ENCODE measurements at regions not wholly inside any gene's neighbourhood (a gene's known extent, or its start where the extent isn't known, plus 50 kb on each side); places are given as distances from the start of the nearest gene placed in this dataset.
A peak's percentile ranks its signal among the peaks of the same experiment; 100 is the strongest.

DNA sequence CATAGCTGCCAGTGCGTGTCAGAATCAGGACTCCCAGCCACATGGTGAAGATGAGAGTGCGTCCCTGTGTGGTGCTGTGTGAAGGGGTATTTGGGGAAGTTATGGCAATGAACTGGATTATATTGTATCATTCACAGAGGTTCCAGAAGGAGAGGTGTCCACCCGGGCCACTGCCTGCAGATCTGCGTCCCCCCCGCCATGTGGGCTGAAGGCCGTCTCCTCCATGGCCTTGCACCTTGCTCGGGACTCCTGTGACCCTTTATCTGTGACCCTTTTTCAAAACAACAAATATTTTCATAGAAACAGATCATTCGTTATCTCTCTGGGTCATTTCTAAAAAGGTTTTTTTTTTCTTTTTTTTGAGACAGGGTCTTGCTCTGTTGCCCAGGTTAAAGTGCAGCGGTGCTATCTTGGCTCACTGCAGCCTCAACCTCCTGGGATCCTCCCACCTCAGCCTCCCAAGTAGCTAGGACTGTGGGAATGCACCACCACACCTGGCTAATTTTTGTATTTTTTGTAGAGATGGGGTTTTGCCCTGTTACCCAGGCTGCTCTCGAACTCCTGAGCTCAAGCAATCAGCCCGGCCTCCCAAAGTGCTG lies 120.2 kb upstream of the ERRFI1 start:
- DNase-seq: no peak

DNA sequence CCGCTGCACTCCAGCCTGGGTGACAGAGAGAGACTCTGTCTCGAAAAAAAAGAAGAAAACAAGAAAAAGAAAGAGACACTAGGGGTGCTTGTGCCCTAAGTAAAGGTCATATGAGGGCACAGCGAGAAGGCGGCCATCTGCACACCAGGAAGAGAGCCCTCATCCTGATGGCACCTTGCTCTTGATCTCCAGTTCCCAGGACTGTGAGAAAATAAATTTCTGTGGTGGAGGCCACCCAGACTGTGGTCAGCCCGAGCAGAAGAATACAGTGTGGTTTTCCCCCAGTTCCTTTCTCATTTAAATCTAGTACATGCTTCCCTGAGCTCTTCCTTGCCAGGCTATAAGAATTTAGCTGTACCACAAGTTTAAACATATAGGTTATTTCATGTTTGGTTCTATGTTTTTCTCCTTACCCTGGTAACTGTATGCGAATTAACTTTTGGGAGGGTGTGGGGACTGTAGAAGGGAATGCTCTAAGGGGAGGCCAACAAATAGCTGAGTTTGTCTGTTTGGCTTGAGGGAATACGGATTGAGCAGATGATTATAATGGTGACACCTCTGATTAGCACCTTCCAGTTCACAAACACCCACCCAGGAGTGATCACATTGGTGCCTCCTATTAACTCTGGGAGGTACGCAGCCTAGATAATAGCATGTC lies 119.6 kb upstream of the ERRFI1 start:
- DNase-seq: no peak

- no peak for DNase-seq
Measured at GRCh38 chr1:8144323-8144722, 118.2 kb upstream of the ERRFI1 start.

DNA sequence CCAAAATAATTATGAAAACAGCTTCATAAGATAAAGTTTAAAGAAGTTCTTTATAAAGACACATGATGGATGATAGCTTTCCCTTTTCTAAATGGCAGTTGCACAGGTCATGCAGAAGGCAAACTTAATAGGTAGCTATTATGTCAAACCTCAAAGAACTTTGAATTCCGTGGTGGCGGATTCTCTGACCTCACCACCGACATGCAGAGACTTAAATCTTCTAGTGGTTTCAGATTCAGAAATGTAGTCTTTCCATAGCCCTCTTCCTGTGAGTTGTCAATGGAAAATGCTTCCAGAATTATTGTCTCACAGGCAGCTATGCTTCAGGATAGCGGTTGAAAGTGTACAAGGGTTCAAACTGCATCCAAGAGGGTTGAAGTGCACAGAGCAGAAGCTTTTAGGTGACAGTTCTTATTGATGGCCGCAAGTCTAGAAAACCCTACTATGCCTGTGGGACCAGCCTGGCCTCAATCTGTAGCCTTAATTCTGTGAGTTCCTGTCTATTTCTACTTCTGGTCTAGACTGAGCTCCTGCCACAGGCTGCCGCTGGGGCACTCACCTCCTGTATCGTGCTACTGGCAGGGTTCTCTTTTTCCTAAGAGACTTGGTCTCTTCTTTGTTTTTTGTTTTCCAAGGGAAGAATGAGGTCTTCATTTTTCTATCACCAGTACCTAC lies 117.0 kb upstream of the ERRFI1 start:
- no peak for DNase-seq

DNA sequence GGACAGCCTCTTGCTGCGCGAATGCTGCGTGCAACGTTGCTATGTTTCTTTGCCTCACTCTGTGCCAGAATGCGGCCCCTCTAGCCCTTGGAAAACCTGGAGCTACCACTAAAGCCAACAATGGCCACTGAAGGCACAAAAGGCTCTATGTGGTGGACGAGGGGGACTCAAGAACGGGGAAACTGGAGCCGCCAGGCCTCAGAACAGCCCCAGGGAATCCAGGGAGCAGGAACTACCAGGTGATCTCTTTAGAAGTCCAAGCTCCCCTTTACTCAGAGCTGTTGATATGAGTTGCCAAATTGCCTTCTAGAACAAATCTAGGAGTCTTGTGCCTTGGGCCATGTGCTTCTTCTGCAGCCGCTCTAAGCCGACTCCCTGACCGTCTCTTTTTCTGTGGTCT lies 113.8 kb upstream of the ERRFI1 start:
- no peak for DNase-seq

DNA sequence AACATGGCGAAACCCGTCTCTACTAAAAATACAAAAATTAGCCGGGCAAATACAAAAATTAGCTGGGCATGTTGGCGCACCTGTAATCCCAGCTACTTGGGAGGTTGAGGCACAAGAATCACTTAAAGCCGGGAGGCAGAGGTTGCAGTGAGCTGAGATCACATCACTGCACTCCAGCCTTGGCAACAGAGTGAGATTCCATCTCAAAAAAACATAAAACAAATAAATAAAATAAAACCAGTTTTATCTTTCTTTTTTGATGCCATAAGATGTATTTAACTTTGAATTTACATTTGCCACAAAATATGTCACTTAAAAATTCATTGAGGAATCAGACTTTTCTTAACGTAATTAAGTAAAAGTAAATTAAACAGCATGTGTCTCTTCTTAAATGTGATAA lies 113.3 kb upstream of the ERRFI1 start:
- DNase-seq: no peak

GRCh38 chr1:8138673-8139072 lies 112.6 kb upstream of the ERRFI1 start:
- no peak for DNase-seq

- peak in 1 of 56 donors; percentile 12 for DNase-seq
Measured at GRCh38 chr1:8137481-8138244, 111.6 kb upstream of the ERRFI1 start.

DNA sequence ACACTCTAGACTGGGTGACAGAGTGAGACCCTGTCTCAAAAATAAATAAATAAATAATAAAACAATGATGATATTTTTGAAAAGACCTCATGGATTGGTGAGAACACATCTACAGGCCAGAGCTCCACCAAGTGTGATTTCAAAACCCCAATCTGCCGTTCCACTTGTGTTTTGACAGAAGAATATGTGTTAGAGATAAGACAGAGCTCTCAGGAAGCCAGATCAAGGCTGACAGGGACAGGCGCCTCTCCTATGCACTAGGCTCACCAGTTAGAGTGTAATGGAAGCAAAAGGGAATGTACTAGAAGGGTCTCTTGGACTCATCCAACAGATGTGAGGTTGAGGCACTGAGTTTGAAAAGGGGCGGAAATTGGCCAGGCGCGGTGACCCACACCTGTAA lies 110.7 kb upstream of the ERRFI1 start:
- no peak for DNase-seq

DNA sequence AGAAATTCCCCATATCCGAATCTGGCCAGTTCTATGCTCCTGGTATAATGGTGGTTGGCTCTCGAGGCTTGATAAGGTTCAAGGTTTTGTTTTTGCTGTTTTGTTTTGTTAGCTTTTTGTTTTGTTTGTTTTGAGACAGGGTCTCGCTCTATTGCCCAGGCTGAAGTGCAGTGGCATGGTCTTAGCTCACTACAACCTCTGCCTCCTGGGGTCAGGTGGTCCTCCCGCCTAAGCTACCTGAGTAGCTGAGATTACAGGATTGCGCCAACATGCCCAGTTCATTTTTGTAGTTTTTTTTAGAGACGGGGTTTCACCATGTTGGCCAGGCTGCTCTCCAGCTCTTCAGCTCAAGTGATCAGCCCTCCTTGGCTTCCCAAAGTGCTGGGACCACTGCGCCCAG lies 109.1 kb upstream of the ERRFI1 start:
- DNase-seq: no peak

DNA sequence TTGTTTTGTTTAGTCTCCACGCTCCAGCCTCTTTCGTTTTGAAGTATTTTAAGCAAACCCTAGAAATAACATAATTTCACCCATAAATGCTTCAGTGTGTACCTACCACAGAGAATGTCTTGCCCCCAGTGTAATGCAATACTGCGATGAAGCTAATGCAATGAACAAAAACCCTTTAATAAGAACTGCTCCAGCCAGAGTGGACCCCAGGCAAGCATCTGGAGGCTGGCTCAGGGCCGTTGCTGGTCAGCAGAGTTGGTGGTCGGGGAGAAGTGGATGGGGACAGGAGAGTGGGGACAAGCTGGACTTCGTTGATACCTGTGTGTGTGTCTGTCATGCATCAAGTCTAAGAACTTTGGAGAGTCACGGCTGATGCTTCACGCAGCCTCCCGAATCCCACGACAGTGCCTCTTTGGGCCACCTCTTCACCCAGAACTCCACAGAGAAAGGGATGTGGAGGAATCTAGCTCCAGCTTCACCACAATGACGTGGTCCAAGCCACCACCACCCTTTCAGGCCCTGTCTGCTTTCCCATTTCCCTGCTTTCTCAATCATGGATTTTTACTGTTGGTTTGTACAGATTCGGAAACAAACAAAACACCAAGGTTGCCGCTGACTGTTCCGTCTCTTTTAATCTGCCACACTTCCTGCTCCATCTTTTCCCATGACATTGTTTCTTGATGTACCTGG lies 108.6 kb upstream of the ERRFI1 start:
- DNase-seq: no peak

DNA sequence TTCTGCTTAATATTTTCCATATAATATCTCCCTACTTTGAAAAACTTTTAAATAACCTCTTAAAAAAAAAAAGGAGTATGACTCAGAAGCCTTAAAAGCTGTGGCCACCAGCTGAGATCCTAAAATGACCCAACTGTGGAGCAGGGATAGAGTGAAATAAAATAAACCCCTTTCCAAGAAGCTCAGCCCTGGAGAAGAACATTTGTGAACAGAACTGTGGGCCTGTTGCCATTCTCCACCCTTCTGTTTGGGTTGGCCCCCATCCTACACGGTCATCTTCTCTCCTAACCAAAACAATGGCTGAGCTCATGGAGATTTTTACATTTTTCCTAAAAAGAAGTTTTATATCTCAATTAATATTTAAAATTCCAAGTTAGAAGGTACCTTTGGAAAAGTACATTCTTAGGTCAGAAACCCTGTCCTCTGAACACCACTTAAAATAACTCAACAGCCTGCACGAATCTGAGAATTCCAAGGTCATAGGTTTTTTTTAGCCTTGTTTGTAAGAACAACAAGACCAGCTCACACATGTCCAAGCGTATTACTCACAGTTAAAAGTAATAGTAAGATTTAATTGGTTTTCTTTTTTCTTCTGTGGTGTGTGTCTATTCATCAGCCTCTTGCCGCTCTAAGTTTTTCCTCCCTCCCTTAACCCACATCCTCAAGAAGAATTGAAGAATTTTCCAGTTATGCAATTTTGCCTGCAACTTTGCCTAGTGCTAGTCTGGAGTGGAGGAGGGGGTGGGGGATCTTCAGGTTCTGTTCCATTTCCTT lies 107.7 kb upstream of the ERRFI1 start:
- no peak for DNase-seq

DNA sequence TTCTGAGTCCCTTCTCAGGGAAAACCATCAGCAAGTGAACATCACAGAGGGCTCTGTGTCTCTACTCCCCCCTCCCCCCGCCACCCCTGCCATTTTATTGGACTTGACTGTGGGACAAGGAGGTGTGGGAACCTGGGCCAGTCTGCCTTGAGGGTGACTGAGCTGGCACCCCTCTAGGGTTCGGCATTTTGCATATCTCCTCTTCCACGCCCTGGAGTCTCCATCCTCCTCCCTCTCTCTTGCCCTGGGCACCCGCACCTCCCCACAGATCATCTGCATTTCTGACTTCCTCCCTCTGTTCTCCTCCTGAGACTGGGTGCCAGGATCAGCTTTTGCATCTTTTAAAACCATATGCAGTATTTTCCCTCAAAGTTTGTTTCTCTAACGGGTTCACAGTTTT lies 107.1 kb upstream of the ERRFI1 start:
- no peak for DNase-seq

DNA sequence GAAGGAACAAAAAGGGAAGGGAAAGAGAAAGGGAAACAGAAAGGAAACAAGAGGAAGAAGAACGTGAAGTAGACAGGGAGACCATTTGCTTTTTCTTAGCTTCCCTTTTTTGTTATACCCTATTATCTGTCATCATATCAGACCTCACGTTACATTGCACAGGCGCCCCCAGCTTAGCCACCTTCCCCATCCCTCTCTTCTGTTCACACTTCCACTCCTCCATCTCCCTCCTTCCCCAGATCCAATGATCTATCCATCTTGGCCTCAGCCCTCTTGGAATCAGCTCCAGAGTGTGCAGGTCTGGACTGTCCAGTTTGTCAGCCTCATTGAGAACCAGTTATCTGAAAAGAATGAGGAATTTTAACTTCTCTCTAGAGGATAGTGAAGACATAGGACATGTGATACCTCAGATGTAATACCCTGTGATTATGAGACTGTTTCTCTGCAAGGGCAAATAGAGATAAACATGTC lies 101.1 kb upstream of the ERRFI1 start:
- no peak for DNase-seq

GRCh38 chr1:8122477-8123407 lies 96.6 kb upstream of the ERRFI1 start:
- no peak for DNase-seq

GRCh38 chr1:8122160-8122476 lies 96.0 kb upstream of the ERRFI1 start:
- no peak for DNase-seq

DNA sequence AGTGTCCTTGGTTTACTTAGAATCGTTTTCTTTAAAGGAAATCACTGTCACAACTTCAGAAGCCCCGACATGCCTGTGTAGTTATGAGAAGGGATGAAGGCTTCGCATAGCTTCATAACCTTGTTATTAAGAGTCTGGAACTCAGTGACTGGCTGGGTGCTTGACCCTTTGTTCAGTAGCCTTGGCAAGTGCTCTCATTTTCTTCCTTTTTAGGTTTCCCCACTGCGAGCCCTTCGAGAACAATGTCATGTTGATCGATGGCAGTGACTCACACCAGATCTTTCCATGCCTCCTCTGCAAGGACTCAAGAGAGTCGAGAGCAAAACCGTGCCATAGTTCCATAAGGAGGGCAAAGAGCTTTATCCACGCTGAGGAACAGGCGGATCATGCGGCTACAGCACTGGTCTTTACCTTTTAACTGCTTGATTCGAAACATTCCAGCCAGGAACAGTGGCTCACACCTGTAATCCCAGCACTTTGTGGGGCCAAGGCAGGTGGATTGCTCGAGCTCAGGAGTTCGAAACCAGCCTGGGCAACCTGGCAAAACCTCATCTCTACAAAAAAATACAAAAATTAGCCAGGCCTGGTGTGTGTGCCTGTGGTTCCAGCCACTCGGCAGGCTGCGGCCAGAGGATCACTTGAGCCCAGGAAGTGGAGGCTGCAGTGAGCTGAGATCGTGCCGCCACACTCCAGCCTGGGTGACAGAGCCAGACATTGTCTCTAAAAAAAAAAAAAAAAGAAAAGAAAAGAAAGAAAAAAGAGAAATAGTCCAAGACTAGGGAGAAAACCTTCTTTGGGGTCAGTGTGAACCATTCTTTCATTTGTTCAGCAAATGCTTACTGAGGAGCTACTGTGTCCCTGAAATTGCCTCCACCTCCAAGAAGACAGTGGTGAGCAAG lies 95.4 kb upstream of the ERRFI1 start:
- peak in 2 of 56 donors; percentile 5 to 15 for DNase-seq

- no peak for DNase-seq
Measured at GRCh38 chr1:8120693-8121260, 94.7 kb upstream of the ERRFI1 start.
